GM21367 (cell line): ENCODE measurements at regions not wholly inside any gene's neighbourhood (a gene's known extent, or its start where the extent isn't known, plus 50 kb on each side); places are given as distances from the start of the nearest gene placed in this dataset.

Source experiments
- ATAC-seq: cut with Tn5 transposase; IDR thresholded peaks from one replicate; pipeline ENCODE4 v1.9.1; 2021; ENCODE audit not compliant: unreplicated experiment

GRCh38 chr5:173762045-173762444 is 126.1 kb upstream of the CPEB4 start:
- ATAC-seq = no peak

GRCh38 chr5:173762930-173763329 is 125.2 kb upstream of the CPEB4 start:
- ATAC-seq = no peak

DNA sequence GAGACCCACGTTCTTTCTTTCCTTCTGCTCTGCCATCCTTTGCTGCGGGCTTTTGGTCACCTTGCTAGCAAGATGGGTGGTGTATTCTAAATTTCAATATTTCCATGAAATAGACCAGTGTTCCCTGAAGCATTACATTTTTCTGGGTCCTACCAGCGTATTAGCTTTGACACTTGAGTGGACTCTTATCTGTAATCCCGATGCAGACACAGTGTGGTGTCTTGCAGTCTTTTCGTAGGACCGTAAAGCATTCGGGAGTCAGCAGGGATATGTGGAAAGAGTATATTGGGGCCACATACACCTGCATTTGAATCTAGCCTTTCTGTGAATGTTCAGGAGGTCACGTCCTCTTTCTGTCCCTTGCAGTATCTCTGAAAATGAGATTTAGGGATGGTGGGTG is 124.7 kb upstream of the CPEB4 start:
- ATAC-seq = no peak

- no peak for ATAC-seq
These were observed 123.7 kb upstream of the CPEB4 start for GRCh38 chr5:173764332-173765028.

DNA sequence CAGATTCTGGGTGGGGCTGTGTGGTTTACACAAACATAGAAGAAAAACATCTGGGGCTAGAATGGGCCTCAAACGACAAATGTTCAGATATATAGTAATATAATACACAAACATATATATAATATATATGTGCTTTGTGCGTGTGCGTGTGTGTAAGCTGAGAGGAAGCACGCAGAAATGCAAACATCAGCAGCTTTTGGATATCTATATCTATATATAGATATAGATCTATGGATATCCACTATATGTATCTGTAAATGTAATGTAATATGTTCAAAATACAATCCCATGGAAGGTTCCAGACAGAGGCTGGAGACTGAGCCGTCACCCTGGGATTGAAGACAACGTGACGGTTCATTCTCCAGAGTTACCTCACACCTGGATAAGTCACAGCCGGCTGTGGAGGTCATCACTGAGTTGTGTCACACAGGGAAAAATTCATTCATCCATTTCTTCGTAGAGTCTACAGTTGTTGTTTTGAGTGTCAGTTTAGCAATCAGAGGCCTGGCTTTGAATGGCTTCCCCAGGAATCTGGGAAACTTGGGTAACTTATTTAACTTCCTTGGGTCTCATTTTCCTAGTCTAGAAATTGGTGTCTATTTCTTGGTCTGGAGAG is 123.0 kb upstream of the CPEB4 start:
- ATAC-seq = no peak

- no peak for ATAC-seq
These were observed 122.5 kb upstream of the CPEB4 start for GRCh38 chr5:173765661-173766060.

DNA sequence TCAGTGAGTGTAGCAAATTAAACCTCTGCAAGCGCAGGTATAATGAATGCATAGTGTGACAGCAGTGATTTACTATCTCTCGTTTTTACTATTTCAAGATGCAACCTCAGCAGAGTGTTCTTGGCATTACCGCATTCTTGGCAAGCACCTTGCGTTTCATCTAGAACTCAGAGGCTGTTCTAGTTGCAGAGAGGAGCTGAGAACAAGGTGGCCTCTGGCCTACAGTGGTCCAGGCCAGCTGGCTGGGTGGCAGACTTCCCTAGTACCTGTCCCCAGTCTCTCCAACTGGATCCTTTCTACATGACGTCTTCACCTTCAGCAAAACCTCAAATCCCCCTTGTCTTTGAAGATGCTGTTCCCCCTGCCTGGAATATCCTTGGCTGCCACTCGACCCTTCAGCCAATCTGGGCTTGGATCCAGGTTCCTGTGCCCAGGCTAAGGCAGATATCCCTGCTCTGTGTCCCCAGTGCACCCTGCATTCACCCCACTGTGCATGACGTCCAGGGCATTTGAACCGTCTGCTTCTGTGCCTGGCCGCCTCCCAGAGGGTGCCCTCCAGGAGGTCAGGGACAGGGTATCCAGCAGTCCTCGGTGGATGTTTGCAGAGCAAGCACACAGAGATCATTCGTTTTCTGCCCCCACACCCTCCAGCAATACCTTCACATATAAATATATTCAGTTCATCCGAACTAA is 120.4 kb upstream of the CPEB4 start:
- no peak for ATAC-seq

GRCh38 chr5:173768267-173768806 is 119.8 kb upstream of the CPEB4 start:
- no peak for ATAC-seq

- ATAC-seq = no peak
These were observed 119.3 kb upstream of the CPEB4 start for GRCh38 chr5:173768891-173769290.

- no peak for ATAC-seq
These were observed 117.5 kb upstream of the CPEB4 start for GRCh38 chr5:173770637-173771036.

DNA sequence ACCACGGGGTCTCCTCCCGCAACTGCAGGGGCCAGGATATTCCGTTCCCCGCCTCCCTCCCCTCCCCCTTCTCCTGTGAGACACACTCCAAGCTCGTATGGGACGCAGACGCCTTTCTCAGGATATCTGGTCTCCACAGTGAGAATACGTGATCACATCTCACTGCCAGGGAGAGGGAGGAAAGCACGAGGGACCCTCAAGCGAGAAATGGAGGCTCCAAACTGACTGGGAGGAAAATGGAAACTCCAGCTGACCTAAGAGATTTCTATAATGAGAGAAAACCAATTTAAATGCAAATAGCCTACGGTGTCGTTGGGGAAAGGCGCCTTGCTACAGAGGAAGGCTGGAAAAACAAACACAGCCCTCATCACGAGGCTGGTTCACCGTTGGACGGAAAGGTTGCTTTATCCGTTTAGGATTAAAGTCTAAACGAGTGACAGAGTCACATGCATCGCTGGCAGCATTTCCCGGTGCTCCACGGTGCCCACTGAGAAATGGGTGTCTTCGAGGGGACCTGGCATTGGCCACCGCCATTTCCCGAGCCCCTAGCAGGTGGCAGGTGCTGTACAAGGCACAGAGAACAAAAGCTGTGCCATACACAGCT is 116.9 kb upstream of the CPEB4 start:
- ATAC-seq = no peak

GRCh38 chr5:173771725-173772383 is 116.3 kb upstream of the CPEB4 start:
- ATAC-seq = no peak

DNA sequence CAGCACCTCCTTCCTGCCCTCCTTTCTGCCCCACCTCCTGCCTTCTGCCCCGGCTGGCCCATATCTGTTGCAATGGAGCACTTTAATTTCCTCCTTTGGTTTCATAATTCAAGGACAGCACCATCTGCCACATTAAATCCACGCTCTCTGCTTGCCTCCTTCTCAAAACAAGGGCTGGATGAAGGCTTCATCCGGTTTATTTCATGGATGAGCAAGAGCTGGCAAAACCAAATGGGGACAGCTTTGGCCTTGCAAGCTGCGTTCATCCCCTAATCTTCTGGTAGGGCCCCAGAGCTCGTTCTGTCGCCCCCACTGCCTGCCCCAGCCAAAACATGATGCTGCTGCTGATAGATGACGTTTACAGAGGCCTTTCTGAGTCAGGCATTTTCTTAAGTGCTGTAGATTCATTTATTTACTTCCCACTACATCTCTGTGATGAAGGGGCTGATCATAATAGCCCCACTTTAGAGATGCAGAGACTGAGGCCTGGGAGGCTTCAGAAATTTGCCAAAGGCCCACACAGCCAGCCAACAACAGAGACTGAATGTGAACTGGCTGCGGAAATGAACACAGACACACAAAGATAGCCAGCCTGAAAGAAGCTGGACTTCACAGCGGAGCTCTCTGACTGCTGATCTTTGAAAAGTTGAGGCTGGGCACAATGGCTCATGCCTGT is 115.6 kb upstream of the CPEB4 start:
- ATAC-seq = no peak

DNA sequence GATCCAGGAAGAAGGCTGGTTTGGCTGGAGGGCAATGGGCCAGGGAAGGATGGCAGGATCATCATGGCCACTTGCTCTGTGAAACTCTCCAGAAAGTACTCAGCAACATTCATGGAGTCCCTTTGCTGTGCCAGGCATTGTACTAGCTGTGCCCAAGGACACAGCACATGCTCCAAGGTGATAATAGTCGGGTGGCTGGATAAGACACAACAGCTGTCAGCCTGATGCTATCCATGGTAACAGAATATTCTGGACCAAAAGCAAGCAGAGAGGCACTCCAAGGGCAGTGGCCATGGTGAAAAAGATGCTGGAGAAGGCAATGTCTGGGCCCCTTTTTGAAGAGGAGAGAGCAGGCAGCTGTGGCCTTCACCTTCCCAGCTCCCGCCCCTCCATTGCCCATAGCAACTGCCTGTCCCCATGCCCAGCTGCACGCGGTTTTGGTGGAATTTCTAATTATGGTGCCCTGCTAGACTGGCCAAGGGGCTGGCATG is 113.8 kb upstream of the CPEB4 start:
- ATAC-seq = no peak

GRCh38 chr5:173775261-173776197 is 112.6 kb upstream of the CPEB4 start:
- no peak for ATAC-seq

GRCh38 chr5:173777149-173777548 is 111.0 kb upstream of the CPEB4 start:
- ATAC-seq = no peak

DNA sequence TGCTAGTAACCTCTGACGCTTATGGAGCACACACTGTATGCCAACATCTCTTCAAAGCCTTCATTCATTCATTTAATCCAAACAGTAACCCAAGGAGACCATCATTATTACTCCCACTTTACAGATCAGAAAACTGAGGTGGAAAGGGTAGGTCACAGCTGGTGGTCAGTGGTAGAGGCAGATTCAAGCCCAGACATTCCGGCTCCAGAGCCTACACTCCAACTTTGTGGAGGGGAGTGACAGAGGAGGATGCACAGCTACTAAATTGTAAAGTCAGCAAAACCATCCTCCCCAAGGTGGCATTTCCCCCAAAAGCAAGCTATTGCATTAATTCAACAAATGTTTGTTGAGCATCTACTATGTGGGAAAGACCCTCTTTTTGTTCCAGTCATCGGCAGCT is 110.5 kb upstream of the CPEB4 start:
- no peak for ATAC-seq

- no peak for ATAC-seq
These were observed 109.9 kb upstream of the CPEB4 start for GRCh38 chr5:173778152-173778782.

GRCh38 chr5:173778784-173779304 is 109.3 kb upstream of the CPEB4 start:
- no peak for ATAC-seq
